ENCODE measurements at regions not wholly inside any gene's neighbourhood (a gene's known extent, or its start where the extent isn't known, plus 50 kb on each side); places are given as distances from the start of the nearest gene placed in this dataset.
"Not testable (repeated sequence)": the region's sequence is repeated elsewhere in the genome, so short reads cannot be mapped to it uniquely, and the experiment has no call there.

DNA sequence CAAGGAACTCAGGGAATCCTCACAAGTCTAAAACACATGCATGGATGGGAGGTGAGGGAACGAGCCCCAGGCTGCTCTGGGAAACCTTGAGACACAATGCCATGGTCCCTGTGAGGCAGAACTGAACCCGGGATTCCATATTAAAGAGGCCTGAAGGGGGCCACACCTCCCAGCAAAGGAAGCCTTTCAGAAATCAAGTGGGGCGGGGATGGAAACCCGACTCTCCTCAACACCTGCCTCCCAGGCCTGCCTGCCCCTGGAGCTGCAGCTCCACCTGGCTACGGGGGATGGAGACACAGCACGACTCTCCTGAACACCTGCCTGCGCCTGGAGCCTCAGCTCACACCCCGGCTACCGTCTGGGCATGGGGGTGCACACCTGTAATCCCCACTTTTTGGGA lies 77.8 kb upstream of the LPCAT1 start:
- BruUV-seq (replicated peaks); H3K4me2 ChIP-seq; H3F3A ChIP-seq (ENCODE audit: insufficient read depth, low read depth); H4K20me1 ChIP-seq (ENCODE audit: insufficient read depth); H3K9me2 ChIP-seq (ENCODE audit: insufficient read depth); H3K4me1 ChIP-seq (replicated peaks; ENCODE audit: insufficient read depth); POLR2A ChIA-PET (ENCODE audit: unreplicated experiment); H3K79me2 ChIP-seq (ENCODE audit: low read depth); H3K36me3 ChIP-seq (ENCODE audit: low read depth); H3K4me3 ChIP-seq; H3K9me3 ChIP-seq (ENCODE audit: insufficient read depth, low read depth); H3K27ac ChIP-seq; H2AFZ ChIP-seq: not testable (repeated sequence)
- TF ChIP-seq, protein P1, sequence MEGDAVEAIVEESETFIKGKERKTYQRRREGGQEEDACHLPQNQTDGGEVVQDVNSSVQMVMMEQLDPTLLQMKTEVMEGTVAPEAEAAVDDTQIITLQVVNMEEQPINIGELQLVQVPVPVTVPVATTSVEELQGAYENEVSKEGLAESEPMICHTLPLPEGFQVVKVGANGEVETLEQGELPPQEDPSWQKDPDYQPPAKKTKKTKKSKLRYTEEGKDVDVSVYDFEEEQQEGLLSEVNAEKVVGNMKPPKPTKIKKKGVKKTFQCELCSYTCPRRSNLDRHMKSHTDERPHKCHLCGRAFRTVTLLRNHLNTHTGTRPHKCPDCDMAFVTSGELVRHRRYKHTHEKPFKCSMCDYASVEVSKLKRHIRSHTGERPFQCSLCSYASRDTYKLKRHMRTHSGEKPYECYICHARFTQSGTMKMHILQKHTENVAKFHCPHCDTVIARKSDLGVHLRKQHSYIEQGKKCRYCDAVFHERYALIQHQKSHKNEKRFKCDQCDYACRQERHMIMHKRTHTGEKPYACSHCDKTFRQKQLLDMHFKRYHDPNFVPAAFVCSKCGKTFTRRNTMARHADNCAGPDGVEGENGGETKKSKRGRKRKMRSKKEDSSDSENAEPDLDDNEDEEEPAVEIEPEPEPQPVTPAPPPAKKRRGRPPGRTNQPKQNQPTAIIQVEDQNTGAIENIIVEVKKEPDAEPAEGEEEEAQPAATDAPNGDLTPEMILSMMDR (conservative IDR thresholded peaks at IDR 0.05), result peak; percentile 79
- CTCF ChIA-PET, result interaction anchor here (1.2 kb wide), 1 partner anchor 121 kb away, joined by 3 read pairs; no protein-coding TSS in a partner anchor
- intact Hi-C loops (cut with micrococcal nuclease; ENCODE audit: unreplicated experiment), result loop anchor here (1.0 to 2.0 kb wide), 6 partner anchors 33 to 433 kb away; partner anchors contain the start of gene CLPTM1L
- H3K27me3 ChIP-seq (ENCODE audit: insufficient read depth, low read depth), result peaks cover 55% of the 10 kb centered on the region
- peak; percentile 84 to 94 for DNase-seq

DNA sequence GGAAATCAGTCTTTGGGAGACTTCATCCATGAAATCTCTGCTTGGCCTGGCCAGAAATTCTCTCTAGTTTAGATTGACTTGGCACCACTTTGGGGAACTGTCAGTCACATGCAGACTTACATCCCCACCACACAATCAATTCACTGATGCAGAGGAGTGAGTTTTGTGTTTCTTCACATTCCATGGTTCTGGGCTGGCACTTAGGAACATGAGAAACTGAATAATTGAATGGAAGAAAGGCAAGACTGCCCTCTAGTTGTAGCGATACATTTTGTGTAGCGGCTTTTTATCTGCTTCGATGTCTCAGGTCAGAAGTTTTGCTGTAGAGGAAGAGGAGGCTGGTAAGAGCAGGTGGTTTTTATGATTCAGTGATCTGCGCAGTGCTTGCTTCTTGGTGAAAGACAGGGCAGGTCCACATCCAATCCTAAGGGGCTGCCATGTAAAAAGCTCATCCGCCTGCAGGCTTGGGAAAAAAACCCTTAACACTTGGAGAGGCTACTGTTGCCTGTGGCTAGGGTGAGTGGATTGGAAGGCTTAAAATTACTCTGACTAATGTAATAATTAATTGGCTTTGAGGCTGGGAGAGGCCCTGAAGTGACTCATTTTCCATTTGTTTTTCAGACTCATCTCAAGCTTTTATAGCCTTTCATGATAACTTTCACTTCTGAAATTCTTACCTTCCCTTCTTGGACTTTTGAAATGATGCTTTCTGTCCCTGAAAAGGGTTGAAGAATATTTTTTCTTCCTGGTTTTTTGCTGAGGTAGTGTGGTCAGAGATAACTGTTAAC lies 75.4 kb upstream of the LPCAT1 start:
- H3F3A ChIP-seq (ENCODE audit: insufficient read depth, low read depth); BruUV-seq (replicated peaks); H3K27ac ChIP-seq; H3K9me3 ChIP-seq (ENCODE audit: insufficient read depth, low read depth); H3K79me2 ChIP-seq (ENCODE audit: low read depth); H3K36me3 ChIP-seq (ENCODE audit: low read depth); intact Hi-C loops (cut with micrococcal nuclease; ENCODE audit: unreplicated experiment); H2AFZ ChIP-seq; POLR2A ChIA-PET (ENCODE audit: unreplicated experiment); CTCF ChIA-PET; H3K4me1 ChIP-seq (replicated peaks; ENCODE audit: insufficient read depth); H3K9me2 ChIP-seq (ENCODE audit: insufficient read depth); H4K20me1 ChIP-seq (ENCODE audit: insufficient read depth); H3K4me3 ChIP-seq: not testable (repeated sequence)
- DNase-seq, result peak; percentile 40 to 82
- 0 out of 2 replicates have a peak overlapping the region, but pooled peaks have one; percentile 1 for H3K4me2 ChIP-seq
- TF ChIP-seq, protein P1 (conservative IDR thresholded peaks at IDR 0.05), result peak; percentile 87
- H3K27me3 ChIP-seq (ENCODE audit: insufficient read depth, low read depth), result peaks cover 31% of the 10 kb centered on the region

DNA sequence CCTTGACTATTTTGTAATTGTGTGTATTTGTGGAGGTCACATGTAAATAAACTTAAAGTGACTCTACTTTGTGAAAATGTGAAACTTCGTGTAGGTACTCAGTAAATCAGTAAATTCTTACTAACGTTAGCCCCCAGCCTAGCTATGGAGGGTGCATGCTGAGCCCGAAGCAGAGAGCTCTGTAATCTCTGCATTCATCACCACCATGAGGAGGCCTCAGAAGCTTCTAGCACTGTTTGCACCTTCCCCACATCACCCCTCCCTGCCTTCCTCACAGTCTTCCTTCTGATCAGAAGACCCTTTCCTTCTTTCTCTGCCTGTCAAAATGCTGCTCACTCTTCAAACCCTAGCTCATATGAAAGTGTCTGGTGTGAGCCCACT lies 73.3 kb upstream of the LPCAT1 start:
- H3K27me3 ChIP-seq (ENCODE audit: insufficient read depth, low read depth), result peaks cover 14% of the 10 kb centered on the region; the same call in 1 of the 2 replicates
- H4K20me1 ChIP-seq (ENCODE audit: insufficient read depth); H3K4me1 ChIP-seq (replicated peaks; ENCODE audit: insufficient read depth); POLR2A ChIA-PET (ENCODE audit: unreplicated experiment); H3K9me2 ChIP-seq (ENCODE audit: insufficient read depth); BruUV-seq (replicated peaks); H2AFZ ChIP-seq; H3K36me3 ChIP-seq (ENCODE audit: low read depth); CTCF ChIA-PET; H3F3A ChIP-seq (ENCODE audit: insufficient read depth, low read depth); H3K79me2 ChIP-seq (ENCODE audit: low read depth); H3K27ac ChIP-seq; intact Hi-C loops (cut with micrococcal nuclease; ENCODE audit: unreplicated experiment); DNase-seq; H3K4me2 ChIP-seq; H3K9me3 ChIP-seq (ENCODE audit: insufficient read depth, low read depth); H3K4me3 ChIP-seq: not testable (repeated sequence)

DNA sequence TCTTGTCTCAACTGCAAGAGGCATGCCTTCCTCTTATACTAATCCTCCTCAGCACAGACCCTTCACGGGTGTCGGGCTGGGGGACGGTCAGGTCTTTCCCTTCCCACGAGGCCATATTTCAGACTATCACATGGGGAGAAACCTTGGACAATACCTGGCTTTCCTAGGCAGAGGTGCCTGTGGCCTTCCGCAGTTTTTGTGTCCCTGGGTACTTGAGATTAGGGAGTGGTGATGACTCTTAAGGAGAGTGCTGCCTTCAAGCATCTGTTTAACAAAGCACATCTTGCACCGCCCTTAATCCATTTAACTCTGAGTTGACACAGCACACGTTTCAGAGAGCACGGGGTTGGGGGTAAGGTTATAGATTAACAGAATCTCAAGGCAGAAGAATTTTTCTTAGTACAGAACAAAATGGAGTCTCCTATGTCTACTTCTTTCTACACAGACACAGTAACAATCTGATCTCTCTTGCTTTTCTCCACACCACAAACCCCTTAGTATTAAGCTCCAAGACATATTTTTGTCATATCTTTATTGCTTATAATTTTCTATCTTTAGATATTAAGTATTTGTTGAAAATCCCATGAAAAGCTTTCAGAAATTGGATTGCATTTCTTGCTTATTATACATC lies 72.8 kb upstream of the LPCAT1 start:
- H3K36me3 ChIP-seq (ENCODE audit: low read depth); H3F3A ChIP-seq (ENCODE audit: insufficient read depth, low read depth); H3K9me2 ChIP-seq (ENCODE audit: insufficient read depth); H3K4me1 ChIP-seq (replicated peaks; ENCODE audit: insufficient read depth); H3K27me3 ChIP-seq (ENCODE audit: insufficient read depth, low read depth); H3K9me3 ChIP-seq (ENCODE audit: insufficient read depth, low read depth); H3K27ac ChIP-seq; DNase-seq; H3K4me3 ChIP-seq; H4K20me1 ChIP-seq (ENCODE audit: insufficient read depth); CTCF ChIA-PET; H3K79me2 ChIP-seq (ENCODE audit: low read depth); BruUV-seq (replicated peaks); H2AFZ ChIP-seq; POLR2A ChIA-PET (ENCODE audit: unreplicated experiment); intact Hi-C loops (cut with micrococcal nuclease; ENCODE audit: unreplicated experiment); H3K4me2 ChIP-seq: not testable (repeated sequence)

All from PC-9 (cell line).